SHP77 treated with DMSO at 0.1 percent for 48 hours (cell line): ENCODE measurements at regions not wholly inside any gene's neighbourhood (a gene's known extent, or its start where the extent isn't known, plus 50 kb on each side); places are given as distances from the start of the nearest gene placed in this dataset.

Experiments used
- DNase-seq: peaks from one replicate; lab custom pipeline; 2025; lab: John Stamatoyannopoulos, UW

GRCh38 chr10:31081937-31082840 lies 50.5 kb upstream of the ZNF438 start:
- DNase-seq, result no peak

GRCh38 chr10:31083765-31084184 lies 52.1 kb upstream of the ZNF438 start:
- DNase-seq, result peak; percentile 59

GRCh38 chr10:31087011-31087410 lies 55.3 kb upstream of the ZNF438 start:
- DNase-seq, result no peak

GRCh38 chr10:31087851-31088250 lies 56.2 kb upstream of the ZNF438 start:
- DNase-seq, result no peak

GRCh38 chr10:31090894-31091607 lies 59.4 kb upstream of the ZNF438 start:
- no peak for DNase-seq

GRCh38 chr10:31095677-31096560 lies 64.3 kb upstream of the ZNF438 start:
- no peak for DNase-seq

- no peak for DNase-seq
Measured at GRCh38 chr10:31098046-31098445, 66.4 kb upstream of the ZNF438 start.

- DNase-seq, result no peak
Measured at GRCh38 chr10:31099094-31099493, 67.4 kb upstream of the ZNF438 start.

GRCh38 chr10:31099664-31100063 lies 68.0 kb upstream of the ZNF438 start:
- no peak for DNase-seq

- no peak for DNase-seq
Measured at GRCh38 chr10:31100115-31100601, 68.5 kb upstream of the ZNF438 start.

- DNase-seq, result no peak
Measured at GRCh38 chr10:31100662-31101061, 69.0 kb upstream of the ZNF438 start.

GRCh38 chr10:31101123-31101522 lies 69.5 kb upstream of the ZNF438 start:
- DNase-seq, result no peak

- DNase-seq, result no peak
Measured at GRCh38 chr10:31102421-31102820, 70.8 kb upstream of the ZNF438 start.

GRCh38 chr10:31103112-31103511 lies 71.4 kb upstream of the ZNF438 start:
- no peak for DNase-seq

- no peak for DNase-seq
Measured at GRCh38 chr10:31112961-31113360, 81.3 kb upstream of the ZNF438 start.

- DNase-seq, result no peak
Measured at GRCh38 chr10:31116226-31116625, 84.6 kb upstream of the ZNF438 start.

GRCh38 chr10:31118556-31118955 lies 86.9 kb upstream of the ZNF438 start:
- DNase-seq, result no peak

GRCh38 chr10:31120392-31120791 lies 88.7 kb upstream of the ZNF438 start:
- no peak for DNase-seq

GRCh38 chr10:31120961-31121685 lies 89.5 kb upstream of the ZNF438 start:
- no peak for DNase-seq

- DNase-seq, result no peak
Measured at GRCh38 chr10:31121757-31122577, 90.3 kb upstream of the ZNF438 start.
